ENCODE measurements at regions not wholly inside any gene's neighbourhood (a gene's known extent, or its start where the extent isn't known, plus 50 kb on each side); places are given as distances from the start of the nearest gene placed in this dataset.

DNA sequence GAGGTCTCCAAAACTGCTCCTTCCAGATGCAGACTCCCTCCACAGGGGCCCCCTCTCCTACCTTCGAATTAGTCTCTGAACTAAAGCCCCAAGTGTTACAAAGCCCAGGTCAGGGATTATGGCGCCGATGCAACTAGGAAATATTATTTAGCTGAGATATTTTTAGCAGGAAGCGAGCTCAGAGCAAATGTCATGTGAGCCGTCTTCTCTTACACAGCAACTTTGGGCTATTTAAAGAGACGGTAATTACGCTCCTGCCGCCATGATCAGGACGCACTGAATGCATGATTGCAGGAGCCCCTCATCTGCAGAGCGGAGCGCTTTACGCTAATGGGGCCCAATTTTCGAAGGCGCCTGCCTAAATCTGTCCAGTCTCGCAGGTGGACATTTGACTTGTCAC is 55.3 kb upstream of the TARDBP start:
- no peaks in the 10 kb centered on the region for H3K36me3 ChIP-seq
- H3K9me3 ChIP-seq = no peaks in the 10 kb centered on the region
- TF ChIP-seq, protein P1, sequence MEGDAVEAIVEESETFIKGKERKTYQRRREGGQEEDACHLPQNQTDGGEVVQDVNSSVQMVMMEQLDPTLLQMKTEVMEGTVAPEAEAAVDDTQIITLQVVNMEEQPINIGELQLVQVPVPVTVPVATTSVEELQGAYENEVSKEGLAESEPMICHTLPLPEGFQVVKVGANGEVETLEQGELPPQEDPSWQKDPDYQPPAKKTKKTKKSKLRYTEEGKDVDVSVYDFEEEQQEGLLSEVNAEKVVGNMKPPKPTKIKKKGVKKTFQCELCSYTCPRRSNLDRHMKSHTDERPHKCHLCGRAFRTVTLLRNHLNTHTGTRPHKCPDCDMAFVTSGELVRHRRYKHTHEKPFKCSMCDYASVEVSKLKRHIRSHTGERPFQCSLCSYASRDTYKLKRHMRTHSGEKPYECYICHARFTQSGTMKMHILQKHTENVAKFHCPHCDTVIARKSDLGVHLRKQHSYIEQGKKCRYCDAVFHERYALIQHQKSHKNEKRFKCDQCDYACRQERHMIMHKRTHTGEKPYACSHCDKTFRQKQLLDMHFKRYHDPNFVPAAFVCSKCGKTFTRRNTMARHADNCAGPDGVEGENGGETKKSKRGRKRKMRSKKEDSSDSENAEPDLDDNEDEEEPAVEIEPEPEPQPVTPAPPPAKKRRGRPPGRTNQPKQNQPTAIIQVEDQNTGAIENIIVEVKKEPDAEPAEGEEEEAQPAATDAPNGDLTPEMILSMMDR (IDR thresholded peaks at IDR 0.05; ENCODE audit: low read depth, low read length) = no peak
- DNase-seq = no peak
- no peaks in the 10 kb centered on the region for H3K27me3 ChIP-seq
- peaks cover 5% of the 10 kb centered on the region; the same call in 1 of the 2 replicates for H3K4me1 ChIP-seq
- H3K4me3 ChIP-seq (ENCODE audit: low read depth, low read length) = no peak overlapping the region

DNA sequence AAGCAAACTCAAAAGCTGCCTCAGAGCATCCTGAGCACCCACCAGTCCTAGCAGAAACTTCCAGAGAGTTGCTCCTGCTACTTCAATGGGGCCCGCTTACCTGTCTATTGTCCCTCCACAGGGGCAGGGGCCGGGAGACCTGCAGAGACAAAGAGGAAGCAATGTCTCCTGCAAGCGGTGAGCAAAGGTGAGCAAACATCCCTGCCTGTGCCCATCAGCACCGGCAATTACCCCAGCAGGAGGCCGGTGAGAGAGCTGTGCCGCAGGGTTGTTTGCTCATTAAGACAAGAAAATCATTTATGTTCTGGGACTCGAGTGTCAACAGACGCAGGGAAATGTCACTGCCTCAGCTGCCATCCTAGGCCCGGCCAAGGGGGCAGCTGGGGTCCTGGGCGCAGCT is 53.8 kb upstream of the TARDBP start:
- TF ChIP-seq, protein P1 (IDR thresholded peaks at IDR 0.05; ENCODE audit: low read depth, low read length) = no peak
- no peak for DNase-seq
- H3K4me1 ChIP-seq = peaks cover 5% of the 10 kb centered on the region
- H3K36me3 ChIP-seq = no peaks in the 10 kb centered on the region
- H3K4me3 ChIP-seq (ENCODE audit: low read depth, low read length) = no peak overlapping the region
- H3K27me3 ChIP-seq = no peaks in the 10 kb centered on the region
- H3K9me3 ChIP-seq = no peaks in the 10 kb centered on the region

DNA sequence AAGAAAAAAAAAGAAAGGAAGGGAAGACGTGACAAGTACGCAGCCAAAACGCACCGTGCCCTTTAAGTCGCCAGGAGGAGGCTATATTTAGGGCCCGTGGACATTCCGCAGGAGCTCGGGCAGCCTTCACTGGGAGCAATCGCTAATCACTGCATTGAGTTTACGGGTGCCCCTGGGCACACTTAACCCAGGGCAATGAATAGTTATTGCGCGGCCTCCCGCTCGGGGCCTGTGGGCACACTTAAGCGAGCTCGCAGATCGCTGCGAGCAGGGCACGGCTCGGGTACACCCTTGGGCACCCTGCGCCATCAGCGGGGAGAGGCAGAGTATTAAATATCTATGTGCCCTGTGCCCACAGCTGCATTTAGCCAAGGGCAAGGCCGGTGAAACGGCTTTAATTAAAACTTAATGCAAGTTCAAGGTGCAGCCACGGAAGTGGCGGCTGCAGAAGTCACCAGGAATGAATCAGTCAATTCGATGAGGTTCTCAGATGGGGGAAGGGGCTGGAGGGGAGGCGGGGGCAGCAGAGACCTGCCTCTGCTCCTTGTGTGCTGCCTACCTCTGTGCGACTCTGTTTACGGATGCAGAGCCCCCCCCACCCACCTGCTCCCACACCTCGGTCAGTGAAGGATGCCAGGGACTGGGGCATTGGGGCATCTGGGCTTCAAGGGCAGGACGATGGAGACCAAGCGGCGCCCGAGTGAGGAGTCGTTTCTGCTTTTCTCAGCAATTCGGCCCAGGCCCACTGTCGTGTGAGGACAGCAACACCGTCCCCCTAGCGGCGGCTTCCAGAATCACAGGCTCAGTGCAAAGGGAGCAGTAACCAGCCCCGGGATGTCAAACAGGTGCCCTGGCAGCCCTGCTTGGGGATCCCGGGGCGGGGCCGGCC is 51.8 kb upstream of the TARDBP start:
- TF ChIP-seq, protein P1 (IDR thresholded peaks at IDR 0.05; ENCODE audit: low read depth, low read length) = peak; percentile 71
- no peak overlapping the region for H3K4me3 ChIP-seq (ENCODE audit: low read depth, low read length)

DNA sequence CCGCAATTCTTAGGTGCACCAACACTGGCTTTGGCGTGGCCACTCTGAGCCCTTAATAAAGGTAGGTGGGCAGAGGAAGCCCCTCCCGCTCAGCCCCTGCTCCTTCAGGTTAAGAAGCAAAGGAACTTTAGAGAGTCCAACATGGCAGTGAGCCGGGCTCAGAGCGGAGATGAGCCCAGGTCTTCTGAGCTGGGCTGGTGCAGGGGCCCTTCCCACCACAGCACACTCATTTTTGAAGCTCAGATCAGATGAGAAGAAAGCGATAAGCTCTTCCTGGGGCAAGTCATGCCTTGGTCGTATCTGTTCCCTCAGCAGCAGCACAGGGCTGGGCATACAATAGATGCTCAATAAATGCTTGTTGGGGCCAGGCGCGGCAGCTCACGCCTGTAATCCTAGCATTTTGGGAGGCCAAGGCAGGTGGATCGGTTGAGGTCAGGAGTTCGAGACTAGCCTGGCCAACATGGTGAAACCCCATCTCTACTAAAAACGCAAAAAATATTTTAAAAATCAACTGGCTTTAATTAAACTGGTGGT is 51.1 kb upstream of the TARDBP start:
- H3K4me1 ChIP-seq = peaks cover 5% of the 10 kb centered on the region
- H3K27me3 ChIP-seq = no peaks in the 10 kb centered on the region
- DNase-seq = no peak
- TF ChIP-seq, protein P1 (IDR thresholded peaks at IDR 0.05; ENCODE audit: low read depth, low read length) = no peak
- no peaks in the 10 kb centered on the region for H3K9me3 ChIP-seq
- no peaks in the 10 kb centered on the region for H3K36me3 ChIP-seq
- H3K4me3 ChIP-seq (ENCODE audit: low read depth, low read length) = no peak overlapping the region

More for the DNA sequence above, 51.8 kb upstream of the TARDBP start:
- no peaks in the 10 kb centered on the region for H3K9me3 ChIP-seq
- DNase-seq = peak; percentile 86
- peaks cover 5% of the 10 kb centered on the region for H3K4me1 ChIP-seq
- no peaks in the 10 kb centered on the region for H3K36me3 ChIP-seq
- H3K27me3 ChIP-seq = no peaks in the 10 kb centered on the region

DNA sequence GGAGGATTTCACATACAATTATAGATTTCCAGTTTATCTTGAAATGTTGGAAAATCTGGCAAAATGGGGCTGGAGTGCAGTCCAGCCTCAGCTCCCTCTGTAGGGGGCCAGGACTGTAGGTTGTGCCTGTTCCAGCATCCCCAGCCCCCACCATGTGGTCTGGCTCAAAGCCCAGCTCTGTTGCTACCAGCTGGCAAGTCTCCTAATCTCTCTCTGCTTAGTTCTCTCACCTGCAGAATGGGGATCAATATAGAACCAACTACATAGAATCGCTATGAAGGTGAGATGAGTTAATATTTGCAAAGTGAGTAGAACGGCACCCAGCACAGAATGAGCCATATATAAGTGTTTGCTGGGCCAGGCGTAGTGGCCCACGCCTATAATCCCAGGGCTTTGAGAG is 50.0 kb upstream of the TARDBP start:
- Histone ChIP-seq H3K36me3 (no peaks in the 10 kb centered on the region), H3K4me3 (ENCODE audit: low read depth, low read length) (no peak overlapping the region), H3K27me3 (no peaks in the 10 kb centered on the region), H3K9me3 (no peaks in the 10 kb centered on the region), H3K4me1 (peaks cover 5% of the 10 kb centered on the region)
- DNase-seq = peak; percentile 64
- TF ChIP-seq, protein P1 (IDR thresholded peaks at IDR 0.05; ENCODE audit: low read depth, low read length) = no peak

All from BE2C (cell line).